ENCODE measurements at regions not wholly inside any gene's neighbourhood (a gene's known extent, or its start where the extent isn't known, plus 50 kb on each side); places are given as distances from the start of the nearest gene placed in this dataset.

DNA sequence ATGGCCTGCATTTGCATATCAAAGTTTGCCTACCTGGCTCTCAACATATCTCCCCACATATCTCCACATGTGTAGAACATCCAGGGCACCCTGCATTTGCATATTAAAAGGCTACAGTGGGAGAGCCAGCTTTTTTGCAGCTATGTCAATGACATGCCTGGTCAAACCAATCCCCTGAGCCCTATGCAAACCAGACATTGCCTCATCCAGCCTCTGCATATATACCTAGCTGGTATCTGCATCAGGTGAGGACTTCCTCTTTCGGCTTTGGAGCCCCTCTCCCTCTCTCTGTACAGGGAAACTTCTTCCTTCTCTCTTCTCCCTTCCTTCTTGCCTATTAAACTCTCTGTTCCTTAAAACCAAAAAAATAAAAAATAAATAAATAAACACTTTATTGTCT is 142.7 kb upstream of the STEAP4 start:
- Mint-ChIP-seq H3K36me3 (no peaks in the 10 kb centered on the region), H3K4me3 (no peak overlapping the region), H3K27ac (no peak overlapping the region), H3K9me3 (peaks cover 0 to 2% of the 10 kb centered on the region in 2 donors), H3K27me3 (ENCODE audit: low read depth in 2 of 2) (no peaks in the 10 kb centered on the region), H3K4me1 (no peaks in the 10 kb centered on the region)
- H3K27me3 ChIP-seq (ENCODE audit: control insufficient read depth, insufficient read depth, low read length): no peaks in the 10 kb centered on the region
- no peak overlapping the region for H3K27ac ChIP-seq (ENCODE audit: low read length)
- intact Hi-C loops (cut with micrococcal nuclease): no loop called here
- no peak for DNase-seq
- TF ChIP-seq, protein P1, sequence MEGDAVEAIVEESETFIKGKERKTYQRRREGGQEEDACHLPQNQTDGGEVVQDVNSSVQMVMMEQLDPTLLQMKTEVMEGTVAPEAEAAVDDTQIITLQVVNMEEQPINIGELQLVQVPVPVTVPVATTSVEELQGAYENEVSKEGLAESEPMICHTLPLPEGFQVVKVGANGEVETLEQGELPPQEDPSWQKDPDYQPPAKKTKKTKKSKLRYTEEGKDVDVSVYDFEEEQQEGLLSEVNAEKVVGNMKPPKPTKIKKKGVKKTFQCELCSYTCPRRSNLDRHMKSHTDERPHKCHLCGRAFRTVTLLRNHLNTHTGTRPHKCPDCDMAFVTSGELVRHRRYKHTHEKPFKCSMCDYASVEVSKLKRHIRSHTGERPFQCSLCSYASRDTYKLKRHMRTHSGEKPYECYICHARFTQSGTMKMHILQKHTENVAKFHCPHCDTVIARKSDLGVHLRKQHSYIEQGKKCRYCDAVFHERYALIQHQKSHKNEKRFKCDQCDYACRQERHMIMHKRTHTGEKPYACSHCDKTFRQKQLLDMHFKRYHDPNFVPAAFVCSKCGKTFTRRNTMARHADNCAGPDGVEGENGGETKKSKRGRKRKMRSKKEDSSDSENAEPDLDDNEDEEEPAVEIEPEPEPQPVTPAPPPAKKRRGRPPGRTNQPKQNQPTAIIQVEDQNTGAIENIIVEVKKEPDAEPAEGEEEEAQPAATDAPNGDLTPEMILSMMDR (IDR thresholded peaks at IDR 0.05): no peak
- 71% methylated on average over 1 of the region's 1 CpG for WGBS (ENCODE audit: insufficient coverage)
- H3K9me3 ChIP-seq (ENCODE audit: control insufficient read depth, insufficient read depth, low read length): no peaks in the 10 kb centered on the region
- H3K4me1 ChIP-seq (ENCODE audit: control insufficient read depth, insufficient read depth, low read length): no peaks in the 10 kb centered on the region
- no peak for ATAC-seq
- H3K4me3 ChIP-seq (ENCODE audit: low read length): no peak overlapping the region
- H3K36me3 ChIP-seq (ENCODE audit: control insufficient read depth, insufficient read depth, low read length): no peaks in the 10 kb centered on the region

DNA sequence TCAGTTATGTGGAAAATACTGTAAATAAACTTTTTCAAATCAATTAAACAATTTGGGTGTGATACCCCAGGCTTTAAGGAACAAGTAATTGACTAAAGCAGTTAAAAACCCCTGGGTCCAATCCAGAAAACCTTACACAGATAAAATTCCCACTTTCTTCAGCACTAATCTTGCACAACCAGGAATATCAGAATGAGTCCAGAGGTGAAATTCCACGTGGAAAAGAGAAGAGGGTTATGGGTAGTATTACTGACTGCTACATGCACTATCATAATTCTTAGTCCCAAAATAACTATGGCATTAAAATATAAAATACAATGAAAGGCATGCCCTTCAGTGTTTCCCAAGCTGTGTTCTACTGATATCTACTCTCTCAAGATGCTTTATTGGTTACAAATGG is 135.7 kb upstream of the STEAP4 start:
- no peak for ATAC-seq
- Histone ChIP-seq H3K36me3 (ENCODE audit: control insufficient read depth, insufficient read depth, low read length) (no peaks in the 10 kb centered on the region), H3K9me3 (ENCODE audit: control insufficient read depth, insufficient read depth, low read length) (no peaks in the 10 kb centered on the region), H3K4me3 (ENCODE audit: low read length) (no peak overlapping the region), H3K27me3 (ENCODE audit: control insufficient read depth, insufficient read depth, low read length) (no peaks in the 10 kb centered on the region), H3K4me1 (ENCODE audit: control insufficient read depth, insufficient read depth, low read length) (no peaks in the 10 kb centered on the region), H3K27ac (ENCODE audit: low read length) (no peak overlapping the region)
- Mint-ChIP-seq H3K27ac (no peak overlapping the region), H3K4me3 (no peak overlapping the region), H3K27me3 (ENCODE audit: low read depth in 2 of 2) (no peaks in the 10 kb centered on the region), H3K36me3 (no peaks in the 10 kb centered on the region), H3K4me1 (no peaks in the 10 kb centered on the region), H3K9me3 (no peaks in the 10 kb centered on the region)
- DNase-seq: no peak
- no CpG with 5 or more reads among the region's 1 CpG for WGBS (ENCODE audit: insufficient coverage)
- intact Hi-C loops (cut with micrococcal nuclease): no loop called here
- TF ChIP-seq, protein P1 (IDR thresholded peaks at IDR 0.05): no peak

DNA sequence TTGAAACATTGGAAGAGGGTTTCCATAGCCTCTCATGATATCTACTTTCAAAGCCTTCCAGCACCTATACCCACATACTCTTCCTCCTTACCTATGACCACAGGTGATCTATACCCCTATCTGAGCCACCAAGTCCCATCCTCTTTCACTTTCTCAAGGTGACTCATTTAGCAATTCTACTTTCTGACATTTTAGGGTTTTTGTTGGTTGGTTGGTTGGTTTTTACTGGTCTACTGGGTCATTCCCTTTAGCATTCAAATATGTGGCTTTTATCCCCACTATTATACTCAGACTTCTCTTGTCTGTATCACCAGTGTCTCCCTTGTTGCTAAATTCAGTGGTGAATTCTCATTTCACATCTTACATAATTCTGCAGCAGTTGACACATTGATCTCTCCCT is 130.4 kb upstream of the STEAP4 start:
- H3K4me1 Mint-ChIP-seq: no peaks in the 10 kb centered on the region
- no peaks in the 10 kb centered on the region for H3K4me1 ChIP-seq (ENCODE audit: control insufficient read depth, insufficient read depth, low read length)
- no peak overlapping the region for H3K27ac Mint-ChIP-seq

DNA sequence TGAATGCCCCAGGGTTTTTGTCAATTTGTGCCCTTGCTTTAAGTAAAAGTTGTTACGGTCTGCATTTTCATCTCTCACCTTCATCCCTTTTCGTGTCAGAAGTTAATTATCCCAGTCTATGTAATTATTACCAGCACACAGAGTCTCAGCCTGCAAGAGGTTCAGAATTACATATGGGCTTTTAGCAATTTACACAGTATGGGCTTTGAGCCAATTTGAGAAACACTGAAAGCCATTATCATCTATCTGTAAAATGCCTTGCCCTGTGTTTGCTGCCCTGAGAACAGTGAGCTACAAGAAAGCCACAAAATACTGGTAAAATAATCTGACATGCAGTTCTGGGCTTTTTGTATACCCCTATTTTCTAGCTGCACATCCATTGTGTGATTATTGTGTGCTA is 125.6 kb upstream of the STEAP4 start:
- 25% methylated on average over 1 of the region's 2 CpGs for WGBS (ENCODE audit: insufficient coverage)
- intact Hi-C loops (cut with micrococcal nuclease): no loop called here
- H3K9me3 ChIP-seq (ENCODE audit: control insufficient read depth, insufficient read depth, low read length): no peaks in the 10 kb centered on the region
- no peaks in the 10 kb centered on the region for H3K4me1 ChIP-seq (ENCODE audit: control insufficient read depth, insufficient read depth, low read length)
- H3K4me3 ChIP-seq (ENCODE audit: low read length): no peak overlapping the region
- Mint-ChIP-seq H3K4me3 (no peak overlapping the region), H3K36me3 (no peaks in the 10 kb centered on the region), H3K4me1 (no peaks in the 10 kb centered on the region), H3K27ac (no peak overlapping the region), H3K27me3 (ENCODE audit: low read depth in 2 of 2) (no peaks in the 10 kb centered on the region), H3K9me3 (no peaks in the 10 kb centered on the region)
- DNase-seq (no peak), ATAC-seq (no peak)
- no peaks in the 10 kb centered on the region for H3K27me3 ChIP-seq (ENCODE audit: control insufficient read depth, insufficient read depth, low read length)
- TF ChIP-seq, protein P1 (IDR thresholded peaks at IDR 0.05): no peak
- no peak overlapping the region for H3K27ac ChIP-seq (ENCODE audit: low read length)
- no peaks in the 10 kb centered on the region for H3K36me3 ChIP-seq (ENCODE audit: control insufficient read depth, insufficient read depth, low read length)

More for the DNA sequence above, 130.4 kb upstream of the STEAP4 start:
- ATAC-seq (no peak), DNase-seq (no peak)
- Histone ChIP-seq H3K27ac (ENCODE audit: low read length) (no peak overlapping the region), H3K4me3 (ENCODE audit: low read length) (no peak overlapping the region), H3K27me3 (ENCODE audit: control insufficient read depth, insufficient read depth, low read length) (no peaks in the 10 kb centered on the region), H3K36me3 (ENCODE audit: control insufficient read depth, insufficient read depth, low read length) (no peaks in the 10 kb centered on the region), H3K9me3 (ENCODE audit: control insufficient read depth, insufficient read depth, low read length) (no peaks in the 10 kb centered on the region)
- H3K36me3 Mint-ChIP-seq: no peaks in the 10 kb centered on the region
- H3K4me3 Mint-ChIP-seq: no peak overlapping the region
- TF ChIP-seq, protein P1 (IDR thresholded peaks at IDR 0.05): no peak
- H3K27me3 Mint-ChIP-seq (ENCODE audit: low read depth in 2 of 2): no peaks in the 10 kb centered on the region
- intact Hi-C loops (cut with micrococcal nuclease): no loop called here
- no peaks in the 10 kb centered on the region for H3K9me3 Mint-ChIP-seq
